Right kidney (tissue), 1 donor: ENCODE measurements at regions not wholly inside any gene's neighbourhood (a gene's known extent, or its start where the extent isn't known, plus 50 kb on each side); places are given as distances from the start of the nearest gene placed in this dataset.

Source experiments
- DNase-seq: peaks from one replicate; pipeline ENCODE4 v3.0.0-alpha.2; 2016

DNA sequence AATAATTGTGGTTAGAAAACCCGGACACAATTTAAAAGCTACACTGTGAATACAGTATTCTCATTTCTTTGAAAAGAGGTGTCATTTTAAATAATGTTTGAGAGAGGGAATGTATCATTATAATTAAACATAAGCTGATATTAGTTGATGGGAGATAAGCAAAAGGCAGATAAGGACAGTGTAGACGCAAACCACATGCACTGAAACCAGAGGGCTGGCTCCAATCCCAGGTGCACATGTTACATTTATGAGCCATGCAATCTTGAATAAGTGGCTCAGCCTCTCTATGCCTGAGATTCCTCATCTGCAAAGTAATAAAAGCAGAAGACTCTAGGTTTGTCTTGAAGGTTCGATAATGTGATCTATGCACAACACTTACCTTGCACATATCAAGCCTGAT lies 238.7 kb downstream of the EFNB2 start:
- DNase-seq, result no peak

DNA sequence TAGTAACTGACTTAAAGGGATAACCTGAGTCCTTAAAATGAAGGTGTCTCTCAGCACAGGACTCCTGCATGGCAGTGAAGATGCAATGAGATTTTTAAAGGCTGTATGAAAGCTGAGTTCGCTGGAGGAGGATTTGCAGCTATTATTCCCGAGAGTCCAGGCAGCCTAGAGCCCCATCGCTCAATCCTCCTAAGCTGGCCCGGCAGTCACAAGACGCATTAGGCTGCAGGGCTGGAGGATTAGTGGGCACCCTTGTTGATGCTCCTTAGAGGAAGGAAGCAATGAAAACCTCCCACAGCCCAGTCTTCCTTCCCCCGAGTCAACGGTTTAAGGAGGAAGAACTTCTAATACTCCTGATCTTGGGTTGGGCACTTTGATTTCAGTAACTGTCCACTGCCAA lies 239.5 kb downstream of the EFNB2 start:
- no peak for DNase-seq

DNA sequence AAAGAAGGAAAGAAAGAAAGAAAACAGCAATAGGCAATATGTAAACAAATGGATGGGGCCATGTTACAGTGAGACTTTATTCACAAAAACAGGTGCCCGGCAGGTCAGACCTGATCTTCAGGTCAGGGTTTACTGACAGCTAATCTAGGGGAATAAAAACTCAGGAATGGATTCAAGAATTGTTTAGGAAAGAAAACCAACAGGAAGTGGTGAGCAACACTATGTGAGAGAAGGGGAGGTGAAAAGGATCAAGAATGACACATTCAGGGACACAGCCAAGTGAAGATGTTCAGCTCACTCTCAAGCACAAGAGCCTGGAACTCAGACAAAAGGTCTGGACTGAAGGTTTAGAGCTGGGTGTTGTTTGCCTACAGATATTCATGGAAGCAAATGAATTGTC lies 244.5 kb downstream of the EFNB2 start:
- DNase-seq, result no peak

DNA sequence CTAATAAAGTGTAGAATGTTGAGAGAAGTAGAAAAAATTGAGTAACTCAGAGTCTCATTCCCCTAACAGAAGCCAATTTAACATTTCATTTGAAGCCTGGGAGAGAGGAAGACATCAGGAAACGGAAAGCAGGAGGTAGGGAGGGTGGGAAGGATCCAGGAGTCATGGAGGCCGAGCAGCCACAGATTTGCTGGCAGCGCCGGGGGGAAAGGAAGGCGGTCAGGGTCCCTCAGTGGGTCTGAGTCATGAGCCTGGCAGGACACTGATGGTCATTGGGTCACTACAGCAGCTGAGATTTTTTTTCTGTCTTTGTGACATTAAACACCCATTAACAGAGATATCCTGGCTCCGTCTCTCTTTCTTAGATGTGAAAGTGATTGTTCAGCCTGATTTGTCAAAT lies 248.1 kb downstream of the EFNB2 start:
- DNase-seq, result no peak

DNA sequence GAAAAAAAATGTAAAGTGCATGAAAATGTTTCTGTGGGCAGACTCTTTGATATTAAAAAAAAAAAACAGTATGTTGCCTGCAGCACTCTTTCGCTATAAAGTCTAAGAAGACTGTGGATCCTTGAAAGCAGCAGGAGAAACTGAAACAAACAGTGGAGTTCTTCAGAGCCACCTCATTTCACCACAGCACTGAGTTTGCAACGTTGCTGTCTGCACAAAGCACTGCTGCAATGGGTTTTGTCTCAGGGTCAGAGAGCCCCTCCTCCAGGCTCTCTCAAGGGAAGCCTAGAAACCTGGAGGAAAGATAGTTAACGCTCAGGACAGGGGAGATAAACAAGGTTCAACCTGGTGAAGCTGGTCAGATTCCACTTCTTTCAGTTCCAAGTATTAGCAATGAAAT lies 248.7 kb downstream of the EFNB2 start:
- no peak for DNase-seq

DNA sequence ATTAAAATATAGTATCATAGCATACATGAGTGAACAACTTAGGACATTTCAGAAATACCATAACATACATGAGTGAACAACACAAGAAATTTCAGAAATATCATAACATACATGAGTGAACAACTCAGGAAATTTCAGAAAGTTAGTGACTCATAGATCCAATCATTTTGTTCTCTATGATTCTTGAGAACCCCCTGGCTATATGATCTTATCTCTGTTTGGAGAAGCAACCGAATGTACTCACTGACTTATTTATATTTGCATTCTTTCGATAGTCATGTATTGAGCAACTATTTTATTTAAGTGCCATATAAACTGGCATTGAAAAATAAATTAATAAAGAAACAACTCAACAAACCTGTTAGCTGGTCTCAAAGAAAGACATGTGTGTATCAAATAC lies 251.1 kb downstream of the EFNB2 start:
- DNase-seq, result no peak

DNA sequence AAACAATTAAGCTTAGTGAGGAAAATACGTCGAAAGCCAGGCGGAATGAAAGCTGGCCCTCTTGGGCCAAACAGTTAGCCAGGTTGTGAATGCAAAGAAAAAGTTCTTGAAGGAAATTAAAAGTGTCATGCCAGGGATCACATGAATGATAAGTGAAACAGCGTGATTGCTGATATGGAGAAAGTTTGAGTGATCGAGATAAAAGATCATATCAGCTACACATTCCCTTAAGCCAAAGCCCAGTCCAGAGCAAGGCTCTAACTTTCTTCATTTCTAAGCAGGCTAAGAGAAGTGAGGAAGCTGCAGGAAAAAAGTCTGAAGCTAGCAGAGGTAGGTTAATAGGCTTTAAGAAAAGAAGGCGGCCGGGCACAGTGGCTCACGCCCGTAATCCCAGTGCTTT lies 254.0 kb downstream of the EFNB2 start:
- DNase-seq, result no peak

DNA sequence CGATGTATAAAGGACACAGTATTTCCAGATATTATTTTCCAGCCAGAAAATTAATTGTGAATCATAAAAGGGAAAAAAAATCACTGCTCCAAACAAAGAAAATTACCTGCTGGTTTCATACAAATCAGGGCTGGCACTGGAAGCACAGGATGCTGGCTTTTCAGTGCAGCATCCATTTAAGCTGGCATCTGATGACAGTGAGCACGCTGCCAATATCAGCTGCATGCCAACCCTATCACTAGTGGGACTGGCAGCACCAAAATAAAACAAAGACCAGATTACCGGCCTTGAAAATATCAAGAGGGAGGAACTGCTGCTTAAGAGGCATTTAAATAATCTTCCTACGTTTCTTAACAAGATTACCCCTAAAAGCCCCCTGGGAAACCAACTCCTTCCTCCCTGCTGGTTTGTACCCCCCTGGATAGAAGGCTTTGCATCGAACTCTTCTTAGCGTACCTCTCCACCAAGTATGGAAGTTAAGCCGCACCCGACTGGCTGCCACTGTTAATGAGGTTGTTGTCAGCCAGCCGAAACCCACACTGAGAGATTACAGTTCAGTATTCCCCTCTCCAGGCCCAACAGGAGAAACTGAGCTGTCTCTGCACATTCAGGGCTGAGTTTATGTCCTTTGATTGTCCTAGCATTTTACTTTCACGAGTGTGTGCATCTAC lies 257.8 kb downstream of the EFNB2 start:
- no peak for DNase-seq

DNA sequence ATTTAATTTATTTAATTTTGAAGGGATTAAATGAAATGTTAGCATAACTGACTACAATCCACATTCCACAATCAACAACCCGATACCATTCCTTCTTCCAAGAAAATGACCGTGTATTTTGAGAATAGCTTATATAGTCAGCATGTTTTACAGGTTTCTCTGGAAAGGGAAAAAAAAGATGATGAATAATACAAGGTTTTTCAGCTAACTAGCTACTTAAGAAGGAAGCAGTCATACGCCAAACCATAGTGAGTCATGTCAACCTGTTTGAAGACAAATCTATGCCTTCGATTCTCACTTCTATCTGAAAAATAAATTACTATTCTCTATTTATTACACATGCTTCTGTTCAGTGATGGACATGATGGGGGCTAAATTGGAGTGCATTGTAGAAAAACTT lies 258.6 kb downstream of the EFNB2 start:
- no peak for DNase-seq

DNA sequence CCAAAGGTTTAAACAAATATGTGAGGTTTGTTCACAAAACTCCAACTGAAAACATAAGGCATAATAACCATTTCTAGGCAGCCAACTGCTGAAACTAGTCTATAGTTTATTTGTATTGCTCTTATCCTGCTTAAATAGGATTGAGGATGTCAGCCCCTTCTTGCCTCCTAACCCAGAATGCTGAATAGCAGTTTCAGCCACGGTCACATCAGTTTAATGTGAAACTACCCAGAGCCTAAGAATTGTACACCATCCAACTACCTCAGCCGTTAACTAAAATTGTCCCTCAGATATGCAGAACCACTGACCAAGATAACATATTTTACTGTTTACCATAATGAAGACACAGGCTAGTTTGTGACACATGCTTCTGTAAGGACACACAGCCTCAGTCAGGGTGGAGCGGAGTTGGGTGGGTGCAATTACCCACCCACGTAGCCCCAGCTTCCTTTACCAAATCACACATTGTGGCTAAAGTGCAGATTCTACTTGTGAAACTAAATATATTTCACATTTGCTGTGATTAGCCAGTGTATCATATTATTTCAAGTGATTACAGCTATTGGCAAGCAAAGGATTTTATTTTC lies 259.9 kb downstream of the EFNB2 start:
- no peak for DNase-seq

DNA sequence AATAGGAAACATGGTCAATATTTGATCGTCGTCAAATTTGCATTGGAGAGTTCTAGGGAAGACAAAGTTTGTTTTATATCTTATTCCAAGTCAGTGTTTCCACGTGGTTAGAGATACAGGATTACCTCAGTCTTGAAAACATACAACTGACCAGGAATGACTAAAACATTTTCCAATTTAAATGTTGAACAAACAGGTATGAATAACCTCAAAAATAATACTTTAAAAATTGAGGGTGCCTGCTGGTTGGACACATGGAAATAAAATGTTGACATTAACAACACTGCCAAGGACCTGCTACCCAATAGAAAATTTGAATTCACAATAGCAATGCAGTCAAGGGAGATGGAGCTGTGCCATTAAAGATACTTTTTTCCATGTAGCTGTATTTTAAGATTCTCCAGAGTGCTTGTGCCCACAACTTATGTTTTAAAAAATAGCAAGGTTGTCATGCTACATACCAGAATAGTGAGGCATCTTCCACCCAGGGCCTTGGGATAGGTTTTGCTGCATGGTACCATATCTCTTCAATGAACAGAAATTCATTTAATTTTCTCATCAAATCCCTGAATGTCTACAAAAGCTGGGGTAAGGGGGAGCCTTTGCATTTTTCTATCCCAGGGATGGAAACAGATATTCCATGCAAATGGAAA lies 260.8 kb downstream of the EFNB2 start:
- no peak for DNase-seq

DNA sequence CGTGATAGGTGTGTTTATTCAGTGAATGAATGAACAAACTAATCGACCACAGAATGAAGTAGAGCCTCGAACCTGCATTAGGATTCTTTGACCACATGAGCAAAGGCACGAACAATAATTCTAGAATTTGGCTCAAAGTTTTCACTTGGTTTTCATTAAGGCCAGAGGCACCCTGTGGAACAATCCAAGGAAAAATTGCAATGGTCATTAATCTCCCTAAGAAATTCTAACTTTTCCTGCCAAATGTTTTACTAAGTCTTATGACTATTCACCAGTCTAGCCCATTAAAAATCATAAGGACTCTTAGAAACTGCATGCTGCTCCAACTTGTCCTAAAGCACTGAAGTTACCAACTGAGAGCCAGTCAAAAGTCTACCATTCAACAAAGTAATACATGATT lies 271.7 kb downstream of the EFNB2 start:
- no peak for DNase-seq

DNA sequence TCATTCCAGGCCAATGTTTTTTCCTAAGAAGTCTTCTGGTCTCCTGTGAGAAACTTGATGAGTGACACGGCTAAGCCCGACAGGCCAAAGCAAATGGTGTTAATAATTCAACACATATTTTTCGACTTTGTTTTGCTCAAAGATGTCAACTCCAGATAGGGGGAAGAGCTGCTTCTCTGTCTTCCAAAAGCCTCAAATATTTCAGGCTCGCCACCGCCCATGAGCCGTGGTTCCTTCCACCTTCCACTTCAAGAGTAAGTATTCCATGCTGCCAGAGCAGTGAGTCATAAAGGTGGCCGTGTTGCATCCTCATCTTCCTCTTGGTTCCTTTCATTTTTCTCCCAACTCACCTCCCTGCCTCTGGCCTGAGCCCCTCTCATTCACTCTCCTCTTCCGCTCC lies 272.6 kb downstream of the EFNB2 start:
- DNase-seq, result no peak

DNA sequence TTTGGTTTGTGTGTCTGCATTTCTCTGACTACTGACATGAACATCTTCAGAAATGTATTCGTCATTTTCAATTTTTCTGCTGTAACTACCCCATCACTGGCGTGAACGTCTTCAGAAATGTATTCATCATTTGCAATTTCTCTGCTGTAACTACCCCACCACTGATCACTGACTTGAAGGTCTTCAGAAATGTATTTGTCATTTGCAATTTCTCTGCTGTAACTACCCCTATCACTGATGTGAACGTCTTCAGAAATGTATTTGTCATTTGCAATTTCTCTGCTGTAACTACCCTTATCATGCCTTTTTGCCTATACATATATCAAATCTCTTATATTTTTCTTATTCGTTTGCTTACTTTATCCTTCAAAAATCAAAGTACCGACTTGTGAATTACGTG lies 274.0 kb downstream of the EFNB2 start:
- DNase-seq, result no peak

DNA sequence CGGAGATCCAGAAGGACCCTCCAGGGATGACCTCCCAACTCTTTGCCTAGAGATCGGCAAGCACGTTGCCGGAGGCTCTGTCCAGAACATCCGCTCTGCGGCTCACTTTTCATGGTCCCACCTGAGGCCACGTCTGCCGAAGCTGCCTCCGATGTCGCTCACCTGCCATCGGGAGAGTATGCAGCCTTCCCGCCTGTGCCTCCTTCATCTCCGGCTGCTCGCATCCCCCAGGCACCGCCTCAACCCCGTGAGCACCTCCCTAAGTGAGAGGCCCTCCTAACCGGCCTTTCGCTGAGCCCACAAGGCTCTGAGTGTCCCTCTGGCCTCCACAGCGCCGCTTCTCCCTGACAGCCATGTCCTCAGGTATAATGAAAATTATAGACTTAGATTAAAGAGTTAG lies 275.1 kb downstream of the EFNB2 start:
- DNase-seq, result no peak

DNA sequence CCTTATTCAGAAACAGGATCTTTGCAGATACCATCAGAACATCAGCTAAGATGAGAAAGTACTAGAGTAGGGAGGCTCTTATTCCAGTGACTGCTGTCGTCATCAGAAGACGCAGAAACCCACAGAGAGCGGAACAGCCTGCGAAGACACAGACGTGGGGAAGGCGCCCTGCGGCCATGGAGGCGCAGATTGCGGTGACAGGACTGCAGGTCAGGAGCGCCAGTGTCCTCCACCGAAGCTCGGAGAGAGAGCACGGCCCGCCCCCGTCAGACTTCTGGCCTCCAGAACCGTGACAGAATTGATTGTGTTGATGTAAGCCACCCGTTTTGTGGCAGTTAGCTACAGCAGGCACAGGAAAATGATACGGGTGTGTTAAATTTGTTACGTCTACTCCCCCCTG lies 275.5 kb downstream of the EFNB2 start:
- no peak for DNase-seq

DNA sequence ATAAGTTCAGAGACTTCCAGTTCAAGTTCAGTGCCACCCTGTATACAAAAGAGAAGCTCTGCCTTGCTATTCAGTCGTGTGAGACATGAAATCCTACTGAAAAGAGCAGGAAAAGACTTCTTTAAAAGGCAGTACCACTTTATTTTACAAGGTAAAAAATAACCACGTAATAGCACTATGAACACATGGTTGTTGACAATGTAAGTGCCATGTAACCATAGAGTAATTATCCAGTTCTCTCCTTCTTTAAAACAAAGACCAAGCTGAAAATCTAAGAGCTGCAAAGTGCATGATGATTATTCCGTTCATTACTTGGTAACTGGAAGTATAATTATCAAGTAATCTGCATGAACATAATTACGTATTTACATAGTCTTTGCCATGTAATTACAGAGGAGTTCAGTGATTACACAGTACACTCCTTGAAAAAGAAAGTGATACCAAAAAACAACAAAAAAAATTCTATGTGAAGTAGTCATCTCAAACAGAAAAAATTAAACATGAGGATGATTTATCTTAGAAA lies 288.7 kb downstream of the EFNB2 start:
- DNase-seq, result no peak

DNA sequence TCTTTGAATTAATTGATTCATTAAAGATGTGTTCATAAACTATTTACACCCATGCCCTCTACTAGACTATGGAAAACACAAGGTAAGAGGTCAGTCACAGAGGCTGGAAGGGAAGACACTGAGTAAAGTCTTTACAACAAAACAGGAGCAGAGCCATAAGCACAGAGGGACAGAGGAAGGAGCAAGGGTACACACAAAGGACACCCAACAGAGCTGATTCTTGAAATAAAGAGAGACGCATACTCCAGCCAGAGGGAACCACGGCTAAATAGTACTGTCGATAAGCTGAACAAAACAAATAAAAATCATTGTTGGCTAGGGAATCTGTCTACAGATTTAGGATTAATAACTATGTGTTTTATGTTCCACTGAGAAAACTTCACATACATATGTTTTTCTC lies 289.2 kb downstream of the EFNB2 start:
- no peak for DNase-seq

DNA sequence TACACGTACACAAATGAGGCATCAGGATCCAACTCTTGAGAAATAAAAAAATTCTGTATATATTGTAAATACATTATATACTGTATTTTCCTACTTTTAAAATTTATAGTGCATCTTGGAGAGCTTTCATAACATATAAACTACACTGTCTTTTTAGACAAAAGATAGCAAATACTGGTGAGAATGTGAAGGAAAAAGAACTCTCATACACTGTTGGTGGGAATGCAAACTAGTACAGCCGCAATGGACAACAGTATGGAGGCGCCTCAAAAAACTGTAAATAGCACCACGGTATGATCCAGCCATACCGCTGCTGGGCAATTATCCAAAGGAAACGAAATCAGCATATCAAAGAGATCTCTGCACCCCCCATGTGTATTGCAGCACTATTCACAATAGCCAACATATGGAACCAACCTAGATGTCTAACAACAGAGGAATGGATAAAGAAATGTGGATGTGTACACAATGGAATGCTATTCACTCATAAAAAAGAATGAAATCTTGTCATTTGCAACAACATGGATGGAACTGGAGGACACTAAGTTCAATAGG lies 292.4 kb downstream of the EFNB2 start:
- DNase-seq, result no peak

DNA sequence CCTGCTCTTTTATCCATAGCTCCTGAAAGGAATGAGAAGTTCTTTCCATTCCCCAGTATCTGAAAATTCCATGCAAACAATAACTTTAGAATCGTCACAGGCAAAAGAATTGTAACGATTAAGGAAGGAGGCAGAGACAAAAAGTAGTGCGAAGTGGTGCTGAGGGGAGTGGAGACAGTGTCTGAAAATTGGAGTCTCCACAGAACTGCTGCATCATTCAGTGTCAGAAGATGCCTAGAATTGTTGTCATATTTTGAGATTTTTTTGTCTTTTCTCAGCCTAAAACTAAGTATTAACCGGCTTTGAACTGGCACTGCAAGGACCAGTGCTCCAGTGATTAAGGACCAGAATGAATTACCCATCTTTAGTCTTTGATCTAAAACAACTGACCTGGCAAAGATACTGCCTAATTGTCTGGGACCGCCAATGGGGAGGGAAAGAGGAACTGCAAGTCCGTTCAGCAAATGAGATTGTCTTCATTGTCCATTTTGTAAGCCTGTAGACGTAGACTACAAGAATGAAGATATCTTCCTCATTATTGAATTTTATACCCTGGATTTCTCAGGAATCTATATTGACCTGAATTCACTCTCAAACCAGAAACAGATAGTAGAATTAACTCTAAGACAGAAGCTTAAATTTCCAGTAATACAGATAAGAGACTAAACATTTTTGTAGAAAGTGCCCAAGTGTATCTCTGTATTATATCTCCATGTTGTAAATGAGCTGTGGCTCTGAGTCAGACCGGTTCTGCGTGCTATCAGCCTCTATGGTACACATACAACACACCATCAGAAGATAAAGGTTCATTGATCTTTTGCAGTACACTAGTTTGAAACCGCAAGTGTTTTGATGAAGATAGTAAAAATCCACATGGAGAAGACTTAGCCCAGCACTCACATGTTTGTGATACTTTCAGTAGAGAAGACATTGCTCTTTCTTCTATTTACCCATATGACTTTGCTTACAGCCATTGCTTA lies 293.2 kb downstream of the EFNB2 start:
- no peak for DNase-seq

DNA sequence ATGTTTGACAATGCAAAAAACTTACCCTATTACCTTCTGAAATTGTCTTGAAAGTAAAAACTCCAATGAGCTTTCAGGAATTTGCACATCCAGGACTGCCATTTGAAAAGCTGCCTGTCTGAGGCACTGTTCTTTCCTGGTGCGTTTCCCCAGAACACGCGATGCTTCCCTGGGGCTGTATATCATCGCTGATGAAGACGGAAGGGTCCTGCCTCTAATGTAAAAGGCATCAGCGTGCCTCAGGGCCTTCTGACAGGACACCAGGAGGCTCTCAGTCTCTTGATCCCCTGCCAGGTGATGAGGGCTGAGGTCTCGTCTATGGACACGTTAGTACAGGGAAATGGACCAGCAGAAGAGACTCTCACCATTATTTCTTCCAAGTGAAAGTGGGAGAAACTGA lies 296.8 kb downstream of the EFNB2 start:
- no peak for DNase-seq

DNA sequence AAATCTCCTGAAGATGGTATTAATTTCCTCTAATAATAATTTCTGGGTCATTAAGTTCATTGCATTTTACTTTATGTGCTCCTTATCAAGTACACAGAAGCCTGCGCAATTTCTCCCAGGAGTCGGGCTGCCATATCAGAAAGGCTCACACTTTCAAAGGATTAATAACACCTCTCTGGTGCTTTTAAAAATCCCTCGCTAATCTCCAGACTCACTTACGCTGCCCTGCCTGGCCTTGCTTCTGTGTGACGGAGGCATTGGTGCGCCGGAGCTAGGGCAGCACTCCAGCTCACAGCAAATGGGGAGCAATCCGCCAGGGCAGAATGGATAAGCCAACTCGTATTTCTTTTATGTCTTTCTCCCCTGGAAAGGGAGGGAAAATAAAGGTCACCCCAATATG lies 300.8 kb downstream of the EFNB2 start:
- no peak for DNase-seq
